ENCODE measurements at regions not wholly inside any gene's neighbourhood (a gene's known extent, or its start where the extent isn't known, plus 50 kb on each side); places are given as distances from the start of the nearest gene placed in this dataset.

- TF ChIP-seq EZH2 (IDR thresholded peaks at IDR 0.05; ENCODE audit: insufficient read depth, poor library complexity, severe bottlenecking) = no peak
- TF ChIP-seq EZH2phosphoT487 (IDR thresholded peaks at IDR 0.05; ENCODE audit: insufficient read depth, low read depth) = no peak
These were observed 505.1 kb downstream of the QKI start for GRCh38 chr6:163919652-163920051.
